ENCODE measurements at regions not wholly inside any gene's neighbourhood (a gene's known extent, or its start where the extent isn't known, plus 50 kb on each side); places are given as distances from the start of the nearest gene placed in this dataset.
A peak's percentile ranks its signal among the peaks of the same experiment; 100 is the strongest.

DNA sequence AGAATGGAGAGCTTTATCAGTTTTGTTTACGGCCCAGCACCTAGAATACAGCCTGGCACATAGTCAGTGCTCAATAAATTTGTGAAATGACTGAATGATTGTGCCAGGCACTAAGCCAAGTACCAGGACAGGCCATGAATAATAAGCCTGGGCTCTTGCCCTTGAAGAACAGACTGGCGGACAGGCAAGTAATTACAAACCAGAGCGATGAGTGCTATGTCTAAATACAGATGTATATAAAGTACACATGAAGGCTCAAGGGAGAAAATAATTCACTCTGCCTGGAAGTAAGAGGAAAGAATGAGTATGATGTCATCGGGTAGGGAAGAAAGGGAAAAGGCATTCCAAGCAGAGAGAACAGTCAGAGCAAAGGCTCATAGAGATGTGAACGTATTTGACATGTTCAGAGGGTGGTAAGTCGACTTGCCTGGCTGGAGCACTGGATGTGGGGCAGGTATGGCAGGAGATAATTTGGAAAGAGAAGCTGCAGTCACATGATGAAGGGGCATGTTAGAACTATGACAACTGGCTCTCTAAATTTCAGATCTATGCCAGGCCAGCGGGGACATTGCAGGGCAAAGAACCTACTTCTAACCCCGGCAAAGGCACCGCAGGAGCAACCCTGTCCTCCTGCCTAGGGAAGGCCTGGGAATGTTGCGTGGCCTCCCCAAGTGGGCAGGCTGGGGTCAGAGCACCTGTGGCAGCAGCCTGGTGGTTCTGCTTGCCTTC lies 94.9 kb upstream of the EPCAM start (continued):
- TF ChIP-seq, protein P1, sequence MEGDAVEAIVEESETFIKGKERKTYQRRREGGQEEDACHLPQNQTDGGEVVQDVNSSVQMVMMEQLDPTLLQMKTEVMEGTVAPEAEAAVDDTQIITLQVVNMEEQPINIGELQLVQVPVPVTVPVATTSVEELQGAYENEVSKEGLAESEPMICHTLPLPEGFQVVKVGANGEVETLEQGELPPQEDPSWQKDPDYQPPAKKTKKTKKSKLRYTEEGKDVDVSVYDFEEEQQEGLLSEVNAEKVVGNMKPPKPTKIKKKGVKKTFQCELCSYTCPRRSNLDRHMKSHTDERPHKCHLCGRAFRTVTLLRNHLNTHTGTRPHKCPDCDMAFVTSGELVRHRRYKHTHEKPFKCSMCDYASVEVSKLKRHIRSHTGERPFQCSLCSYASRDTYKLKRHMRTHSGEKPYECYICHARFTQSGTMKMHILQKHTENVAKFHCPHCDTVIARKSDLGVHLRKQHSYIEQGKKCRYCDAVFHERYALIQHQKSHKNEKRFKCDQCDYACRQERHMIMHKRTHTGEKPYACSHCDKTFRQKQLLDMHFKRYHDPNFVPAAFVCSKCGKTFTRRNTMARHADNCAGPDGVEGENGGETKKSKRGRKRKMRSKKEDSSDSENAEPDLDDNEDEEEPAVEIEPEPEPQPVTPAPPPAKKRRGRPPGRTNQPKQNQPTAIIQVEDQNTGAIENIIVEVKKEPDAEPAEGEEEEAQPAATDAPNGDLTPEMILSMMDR (conservative IDR thresholded peaks at IDR 0.05; ENCODE audit: low read depth, low read length), result peak; percentile 25; the same call in 1 of the 2 replicates

Measured in IMR-90 (cell line).